ENCODE measurements at regions not wholly inside any gene's neighbourhood (a gene's known extent, or its start where the extent isn't known, plus 50 kb on each side); places are given as distances from the start of the nearest gene placed in this dataset.

- H3K27me3 ChIP-seq (ENCODE audit: control insufficient read depth, insufficient read depth, low read length): no peaks in the 10 kb centered on the region
- DNase-seq (ENCODE audit: low read depth): no peak
- H3K36me3 ChIP-seq (ENCODE audit: control insufficient read depth, insufficient read depth, low read length): no peaks in the 10 kb centered on the region
- no peak for TF ChIP-seq CTCF (IDR thresholded peaks at IDR 0.05; ENCODE audit: insufficient read depth, low read length, poor library complexity, severe bottlenecking)
- H3K4me3 ChIP-seq (ENCODE audit: low read depth, low read length): no peak overlapping the region
Observed at GRCh38 chr13:82803341-82803740, 1078.9 kb downstream of the SLITRK1 start.

DNA sequence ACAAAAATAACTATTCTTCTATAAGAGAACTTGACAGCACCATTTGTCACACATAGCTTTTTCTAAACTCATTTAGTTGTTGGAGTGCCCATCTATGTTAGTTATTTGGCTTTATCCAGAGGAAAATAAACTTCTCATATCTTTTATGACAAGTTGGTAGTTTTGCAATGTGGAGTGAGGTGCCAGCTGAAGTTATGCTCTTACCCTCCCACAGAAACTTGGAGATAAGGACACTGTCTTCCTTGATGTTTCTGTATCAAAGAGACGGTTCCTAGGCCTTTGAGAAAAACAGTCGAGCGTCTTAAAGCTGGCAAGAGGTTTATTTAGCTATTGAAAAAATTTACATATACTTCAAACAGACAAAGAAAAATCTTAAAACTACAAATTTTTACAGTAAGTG, 1079.7 kb downstream of the SLITRK1 start:
- Histone ChIP-seq H3K36me3 (ENCODE audit: control insufficient read depth, insufficient read depth, low read length) (no peaks in the 10 kb centered on the region), H3K27me3 (ENCODE audit: control insufficient read depth, insufficient read depth, low read length) (no peaks in the 10 kb centered on the region), H3K4me3 (ENCODE audit: low read depth, low read length) (no peak overlapping the region)
- DNase-seq (ENCODE audit: low read depth): no peak
- no peak for TF ChIP-seq CTCF (IDR thresholded peaks at IDR 0.05; ENCODE audit: insufficient read depth, low read length, poor library complexity, severe bottlenecking)

- DNase-seq (ENCODE audit: low read depth): no peak
- TF ChIP-seq CTCF (IDR thresholded peaks at IDR 0.05; ENCODE audit: insufficient read depth, low read length, poor library complexity, severe bottlenecking): no peak
- H3K36me3 ChIP-seq (ENCODE audit: control insufficient read depth, insufficient read depth, low read length): no peaks in the 10 kb centered on the region
- no peaks in the 10 kb centered on the region for H3K27me3 ChIP-seq (ENCODE audit: control insufficient read depth, insufficient read depth, low read length)
- no peak overlapping the region for H3K4me3 ChIP-seq (ENCODE audit: low read depth, low read length)
Observed at GRCh38 chr13:82800391-82800790, 1081.9 kb downstream of the SLITRK1 start.

GRCh38 chr13:82797876-82798275, 1084.4 kb downstream of the SLITRK1 start:
- DNase-seq (ENCODE audit: low read depth): no peak
- no peaks in the 10 kb centered on the region for H3K27me3 ChIP-seq (ENCODE audit: control insufficient read depth, insufficient read depth, low read length)

GRCh38 chr13:82791035-82791434, 1091.2 kb downstream of the SLITRK1 start:
- H3K27me3 ChIP-seq (ENCODE audit: control insufficient read depth, insufficient read depth, low read length): no peaks in the 10 kb centered on the region
- H3K36me3 ChIP-seq (ENCODE audit: control insufficient read depth, insufficient read depth, low read length): no peaks in the 10 kb centered on the region
- no peak for DNase-seq (ENCODE audit: low read depth)
- TF ChIP-seq CTCF (IDR thresholded peaks at IDR 0.05; ENCODE audit: insufficient read depth, low read length, poor library complexity, severe bottlenecking): no peak
- no peak overlapping the region for H3K4me3 ChIP-seq (ENCODE audit: low read depth, low read length)

More at GRCh38 chr13:82797876-82798275, 1084.4 kb downstream of the SLITRK1 start:
- H3K4me3 ChIP-seq (ENCODE audit: low read depth, low read length): no peak overlapping the region
- TF ChIP-seq CTCF (IDR thresholded peaks at IDR 0.05; ENCODE audit: insufficient read depth, low read length, poor library complexity, severe bottlenecking): no peak
- H3K36me3 ChIP-seq (ENCODE audit: control insufficient read depth, insufficient read depth, low read length): no peaks in the 10 kb centered on the region

- no peak for DNase-seq (ENCODE audit: low read depth)
- H3K4me3 ChIP-seq (ENCODE audit: low read depth, low read length): no peak overlapping the region
- no peaks in the 10 kb centered on the region for H3K36me3 ChIP-seq (ENCODE audit: control insufficient read depth, insufficient read depth, low read length)
- no peaks in the 10 kb centered on the region for H3K27me3 ChIP-seq (ENCODE audit: control insufficient read depth, insufficient read depth, low read length)
- TF ChIP-seq CTCF (IDR thresholded peaks at IDR 0.05; ENCODE audit: insufficient read depth, low read length, poor library complexity, severe bottlenecking): no peak
Observed at GRCh38 chr13:82772816-82773215, 1109.5 kb downstream of the SLITRK1 start.
